GM19239 (cell line): ENCODE measurements at regions not wholly inside any gene's neighbourhood (a gene's known extent, or its start where the extent isn't known, plus 50 kb on each side); places are given as distances from the start of the nearest gene placed in this dataset.

Experiments
- DNase-seq: peaks from one replicate; pipeline ENCODE4 v3.0.0; 2011; ENCODE audit warnings: low spot score; ENCODE audit not compliant: insufficient read length
- FAIRE-seq: peaks from 2 replicates; lab custom pipeline; 2011; peaks lifted over from hg19 to GRCh38; lab: Jason Lieb, UNC

GRCh38 chr11:112901924-112902323 lies 59.3 kb upstream of the NCAM1 start:
- DNase-seq = no peak
- no peak for FAIRE-seq

DNA sequence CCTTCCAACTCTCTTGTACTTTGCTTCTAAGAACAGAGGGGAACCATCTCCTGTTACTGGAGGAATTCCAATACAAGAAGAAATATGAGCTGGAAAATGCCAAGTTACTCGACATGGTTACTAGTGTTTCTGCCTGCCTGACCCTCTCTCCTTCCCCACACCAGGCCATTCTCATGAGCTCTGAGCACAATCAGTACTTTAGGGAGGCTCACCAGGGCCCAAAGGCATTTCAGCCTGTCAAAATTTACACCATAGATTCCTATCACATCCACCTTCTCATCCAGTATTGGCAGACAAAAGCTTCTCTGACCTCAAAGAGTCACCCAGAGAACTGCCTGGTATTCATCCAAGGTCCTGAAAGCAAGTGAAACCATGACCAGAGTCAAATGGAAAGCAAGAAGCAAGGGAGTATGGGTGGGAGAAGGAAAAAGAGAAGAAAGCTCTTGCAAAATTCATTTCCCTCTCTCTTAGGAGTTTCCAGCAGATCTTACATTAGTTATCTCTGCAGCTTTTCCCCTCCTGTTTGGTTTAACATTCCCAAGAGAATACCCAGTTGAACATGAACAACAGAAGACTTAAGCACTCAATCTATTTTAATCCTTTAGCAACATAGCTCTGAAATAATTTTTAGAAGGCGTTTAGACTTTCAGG lies 58.7 kb upstream of the NCAM1 start:
- DNase-seq (no peak), FAIRE-seq (no peak)

DNA sequence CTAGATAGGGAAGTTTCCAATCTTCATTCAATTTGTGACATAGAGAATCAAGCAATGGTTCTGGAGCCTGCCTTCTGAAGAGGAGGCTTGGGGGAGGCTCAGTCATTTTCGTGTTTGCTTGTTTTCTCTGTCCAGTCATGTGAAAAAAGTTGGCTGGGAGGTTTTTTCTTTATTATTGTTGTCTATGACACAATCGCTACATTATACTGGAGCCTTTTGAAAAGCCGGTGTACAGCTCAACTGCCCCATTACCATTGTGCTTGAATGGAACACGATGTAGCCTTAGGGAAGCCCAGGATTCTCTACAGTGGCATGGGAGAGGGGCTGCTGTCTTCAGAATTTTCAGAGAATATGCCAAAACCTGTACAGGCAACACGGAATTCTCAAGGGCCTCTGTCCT lies 57.9 kb upstream of the NCAM1 start:
- FAIRE-seq (no peak), DNase-seq (no peak)

DNA sequence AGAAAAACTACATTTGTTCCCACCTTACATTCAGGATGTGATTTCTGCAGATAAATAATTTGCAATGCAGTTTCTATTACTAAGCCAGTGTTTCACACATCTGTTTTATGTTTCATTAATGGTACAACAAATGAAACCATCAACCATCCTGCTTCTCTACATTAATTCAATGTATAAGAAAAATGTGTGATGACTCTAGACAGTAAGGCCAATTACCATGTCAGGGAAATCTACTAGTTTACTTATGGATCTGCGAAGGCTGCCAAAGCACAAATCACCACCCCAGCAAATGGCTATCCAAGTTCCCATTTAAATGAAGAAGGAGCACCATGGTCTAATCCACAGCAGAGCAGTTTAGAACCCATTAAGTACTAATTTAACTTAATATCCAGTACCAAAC lies 50.1 kb upstream of the NCAM1 start:
- DNase-seq = no peak
- no peak for FAIRE-seq
